ENCODE measurements at regions not wholly inside any gene's neighbourhood (a gene's known extent, or its start where the extent isn't known, plus 50 kb on each side); places are given as distances from the start of the nearest gene placed in this dataset.
"Not testable (repeated sequence)": the region's sequence is repeated elsewhere in the genome, so short reads cannot be mapped to it uniquely, and the experiment has no call there.

GRCh38 chr4:33941854-33942253 lies 2302.5 kb downstream of the ARAP2 start:
- H3K4me3 ChIP-seq (ENCODE audit: insufficient read depth in 1 of 2, low read depth in 1 of 2, low read length in 2 of 2), result no peak overlapping the region
- H3K27me3 ChIP-seq (ENCODE audit: control insufficient read depth in 1 of 2, insufficient read depth in 1 of 2, low read length in 2 of 2), result no peaks in the 10 kb centered on the region
- H3K9me3 ChIP-seq (ENCODE audit: control insufficient read depth, low read length), result no peaks in the 10 kb centered on the region
- H2BK12ac ChIP-seq (ENCODE audit: low read length in 2 of 2), result no peak overlapping the region
- H2AFZ ChIP-seq (ENCODE audit: low read depth, low read length), result no peak overlapping the region
- H3K4ac ChIP-seq (ENCODE audit: low read depth in 1 of 2, low read length in 2 of 2), result no peak overlapping the region
- H4K91ac ChIP-seq (ENCODE audit: low read length), result no peak overlapping the region
- no peak for DNase-seq
- no peak overlapping the region for H2BK5ac ChIP-seq (ENCODE audit: low read depth, low read length, poor library complexity, severe bottlenecking)
- no peak overlapping the region for H3K18ac ChIP-seq (ENCODE audit: low read depth in 1 of 2, low read length in 2 of 2)
- H2BK15ac ChIP-seq (ENCODE audit: low read depth, poor library complexity, severe bottlenecking), result no peak overlapping the region
- no peak overlapping the region for H3K9ac ChIP-seq (ENCODE audit: low read length)
- H3K27ac ChIP-seq (ENCODE audit: low read length, poor library complexity, severe bottlenecking), result no peak overlapping the region
- H3K23ac ChIP-seq (ENCODE audit: low read length in 2 of 2), result no peak overlapping the region
- no peak overlapping the region for H3K14ac ChIP-seq (ENCODE audit: low read length in 2 of 2)
- H2AK5ac ChIP-seq (ENCODE audit: low read length, severe bottlenecking), result no peak overlapping the region
- no peak overlapping the region for H4K8ac ChIP-seq (ENCODE audit: low read length)
- H3K79me1 ChIP-seq (replicated peaks; ENCODE audit: low read length, poor library complexity, severe bottlenecking), result no peaks in the 10 kb centered on the region
- H3K36me3 ChIP-seq (ENCODE audit: control insufficient read depth in 1 of 2, insufficient read depth in 2 of 2, low read depth in 1 of 2, low read length in 2 of 2), result no peaks in the 10 kb centered on the region
- 100% methylated on average over 1 of the region's 1 CpG for WGBS
- H2BK120ac ChIP-seq (ENCODE audit: low read depth, low read length), result no peak overlapping the region
- no peaks in the 10 kb centered on the region for H3K4me1 ChIP-seq (ENCODE audit: control insufficient read depth, insufficient read depth, low read depth, low read length)
- H3K4me2 ChIP-seq (ENCODE audit: low read length, poor library complexity, severe bottlenecking), result no peak overlapping the region

- Histone ChIP-seq H2BK120ac (ENCODE audit: low read depth, low read length) (no peak overlapping the region), H3K36me3 (ENCODE audit: control insufficient read depth in 1 of 2, insufficient read depth in 2 of 2, low read depth in 1 of 2, low read length in 2 of 2) (no peaks in the 10 kb centered on the region), H2AK5ac (ENCODE audit: low read length, severe bottlenecking) (no peak overlapping the region), H2BK15ac (ENCODE audit: low read depth, poor library complexity, severe bottlenecking) (no peak overlapping the region), H3K79me1 (replicated peaks; ENCODE audit: low read length, poor library complexity, severe bottlenecking) (no peaks in the 10 kb centered on the region), H3K9ac (ENCODE audit: low read length) (no peak overlapping the region), H3K23ac (ENCODE audit: low read length in 2 of 2) (no peak overlapping the region), H4K8ac (ENCODE audit: low read length) (no peak overlapping the region), H3K27me3 (ENCODE audit: control insufficient read depth in 1 of 2, insufficient read depth in 1 of 2, low read length in 2 of 2) (no peaks in the 10 kb centered on the region), H2BK5ac (ENCODE audit: low read depth, low read length, poor library complexity, severe bottlenecking) (no peak overlapping the region), H3K4me1 (ENCODE audit: control insufficient read depth, insufficient read depth, low read depth, low read length) (no peaks in the 10 kb centered on the region), H3K14ac (ENCODE audit: low read length in 2 of 2) (no peak overlapping the region), H3K18ac (ENCODE audit: low read depth in 1 of 2, low read length in 2 of 2) (no peak overlapping the region), H2AFZ (ENCODE audit: low read depth, low read length) (no peak overlapping the region), H3K4me2 (ENCODE audit: low read length, poor library complexity, severe bottlenecking) (no peak overlapping the region), H3K4me3 (ENCODE audit: insufficient read depth in 1 of 2, low read depth in 1 of 2, low read length in 2 of 2) (no peak overlapping the region), H3K4ac (ENCODE audit: low read depth in 1 of 2, low read length in 2 of 2) (no peak overlapping the region), H3K9me3 (ENCODE audit: control insufficient read depth, low read length) (no peaks in the 10 kb centered on the region), H2BK12ac (ENCODE audit: low read length in 2 of 2) (no peak overlapping the region), H3K27ac (ENCODE audit: low read length, poor library complexity, severe bottlenecking) (no peak overlapping the region), H4K91ac (ENCODE audit: low read length) (no peak overlapping the region)
- DNase-seq, result no peak
Measured at GRCh38 chr4:33948921-33949320, 2295.4 kb downstream of the ARAP2 start.

DNA sequence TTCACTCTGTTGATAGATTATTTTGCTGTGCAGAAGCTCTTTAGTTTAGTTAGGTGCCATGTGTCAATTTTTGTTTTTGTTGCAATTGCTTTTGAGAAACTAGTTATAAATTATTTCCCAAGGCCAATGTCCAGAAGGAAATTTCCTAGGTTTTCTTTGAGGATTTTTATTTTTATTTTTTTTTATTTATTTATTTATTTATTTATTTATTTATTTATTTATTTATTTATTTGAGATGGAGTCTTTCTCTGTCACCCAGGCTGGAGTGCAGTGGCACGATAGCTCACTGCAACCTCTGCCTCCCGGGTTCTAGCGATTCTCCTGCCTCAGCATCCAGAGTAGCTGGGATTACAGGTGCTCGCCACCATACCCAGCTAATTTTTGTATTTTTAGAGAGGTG lies 2290.5 kb downstream of the ARAP2 start:
- H2BK120ac ChIP-seq (ENCODE audit: low read depth, low read length); H3K4me2 ChIP-seq (ENCODE audit: low read length, poor library complexity, severe bottlenecking); H3K4me3 ChIP-seq (ENCODE audit: insufficient read depth in 1 of 2, low read depth in 1 of 2, low read length in 2 of 2); H3K4me1 ChIP-seq (ENCODE audit: control insufficient read depth, insufficient read depth, low read depth, low read length); DNase-seq; H3K36me3 ChIP-seq (ENCODE audit: control insufficient read depth in 1 of 2, insufficient read depth in 2 of 2, low read depth in 1 of 2, low read length in 2 of 2); H3K14ac ChIP-seq (ENCODE audit: low read length in 2 of 2); H3K9ac ChIP-seq (ENCODE audit: low read length); H3K4ac ChIP-seq (ENCODE audit: low read depth in 1 of 2, low read length in 2 of 2); H3K18ac ChIP-seq (ENCODE audit: low read depth in 1 of 2, low read length in 2 of 2); H2BK12ac ChIP-seq (ENCODE audit: low read length in 2 of 2); H3K79me1 ChIP-seq (replicated peaks; ENCODE audit: low read length, poor library complexity, severe bottlenecking); H3K27ac ChIP-seq (ENCODE audit: low read length, poor library complexity, severe bottlenecking); H4K91ac ChIP-seq (ENCODE audit: low read length); H3K9me3 ChIP-seq (ENCODE audit: control insufficient read depth, low read length); H3K27me3 ChIP-seq (ENCODE audit: control insufficient read depth in 1 of 2, insufficient read depth in 1 of 2, low read length in 2 of 2); H4K8ac ChIP-seq (ENCODE audit: low read length); H2BK5ac ChIP-seq (ENCODE audit: low read depth, low read length, poor library complexity, severe bottlenecking); H2AK5ac ChIP-seq (ENCODE audit: low read length, severe bottlenecking); H2AFZ ChIP-seq (ENCODE audit: low read depth, low read length); H3K23ac ChIP-seq (ENCODE audit: low read length in 2 of 2); H2BK15ac ChIP-seq (ENCODE audit: low read depth, poor library complexity, severe bottlenecking): not testable (repeated sequence)
- 95% methylated on average over 4 of the region's 4 CpGs for WGBS

- WGBS, result 96% methylated on average over 10 of the region's 10 CpGs
- Histone ChIP-seq H3K79me1 (replicated peaks; ENCODE audit: low read length, poor library complexity, severe bottlenecking) (no peaks in the 10 kb centered on the region), H3K27ac (ENCODE audit: low read length, poor library complexity, severe bottlenecking) (no peak overlapping the region), H3K4me2 (ENCODE audit: low read length, poor library complexity, severe bottlenecking) (no peak overlapping the region), H3K14ac (ENCODE audit: low read length in 2 of 2) (no peak overlapping the region), H2BK5ac (ENCODE audit: low read depth, low read length, poor library complexity, severe bottlenecking) (no peak overlapping the region), H3K4me3 (ENCODE audit: insufficient read depth in 1 of 2, low read depth in 1 of 2, low read length in 2 of 2) (no peak overlapping the region), H2AK5ac (ENCODE audit: low read length, severe bottlenecking) (no peak overlapping the region), H3K4ac (ENCODE audit: low read depth in 1 of 2, low read length in 2 of 2) (no peak overlapping the region), H2AFZ (ENCODE audit: low read depth, low read length) (no peak overlapping the region), H3K4me1 (ENCODE audit: control insufficient read depth, insufficient read depth, low read depth, low read length) (no peaks in the 10 kb centered on the region), H2BK120ac (ENCODE audit: low read depth, low read length) (no peak overlapping the region), H3K18ac (ENCODE audit: low read depth in 1 of 2, low read length in 2 of 2) (no peak overlapping the region), H3K23ac (ENCODE audit: low read length in 2 of 2) (no peak overlapping the region), H3K9me3 (ENCODE audit: control insufficient read depth, low read length) (peaks cover 5% of the 10 kb centered on the region), H4K8ac (ENCODE audit: low read length) (no peak overlapping the region), H2BK12ac (ENCODE audit: low read length in 2 of 2) (no peak overlapping the region), H3K27me3 (ENCODE audit: control insufficient read depth in 1 of 2, insufficient read depth in 1 of 2, low read length in 2 of 2) (no peaks in the 10 kb centered on the region), H4K91ac (ENCODE audit: low read length) (no peak overlapping the region), H3K36me3 (ENCODE audit: control insufficient read depth in 1 of 2, insufficient read depth in 2 of 2, low read depth in 1 of 2, low read length in 2 of 2) (no peaks in the 10 kb centered on the region), H2BK15ac (ENCODE audit: low read depth, poor library complexity, severe bottlenecking) (no peak overlapping the region), H3K9ac (ENCODE audit: low read length) (no peak overlapping the region)
- no peak for DNase-seq
Measured at GRCh38 chr4:33954759-33955158, 2289.6 kb downstream of the ARAP2 start.
